T-helper 1 cell treated with Interleukin-12 subunit alpha and Interleukin-12 subunit beta and Interleukin-4 antibody, amounts not matched to agents 30 ng/mL and 1 ng/mL, for 36 hours (primary cell): ENCODE measurements at regions not wholly inside any gene's neighbourhood (a gene's known extent, or its start where the extent isn't known, plus 50 kb on each side); places are given as distances from the start of the nearest gene placed in this dataset.
"Not testable (repeated sequence)": the region's sequence is repeated elsewhere in the genome, so short reads cannot be mapped to it uniquely, and the experiment has no call there.

Experiments used
- intact Hi-C: fragments of 100-400 bp; cut with micrococcal nuclease; formaldehyde crosslinking; loops from one replicate; pipeline ENCODE4 v1.15.1; 2024

DNA sequence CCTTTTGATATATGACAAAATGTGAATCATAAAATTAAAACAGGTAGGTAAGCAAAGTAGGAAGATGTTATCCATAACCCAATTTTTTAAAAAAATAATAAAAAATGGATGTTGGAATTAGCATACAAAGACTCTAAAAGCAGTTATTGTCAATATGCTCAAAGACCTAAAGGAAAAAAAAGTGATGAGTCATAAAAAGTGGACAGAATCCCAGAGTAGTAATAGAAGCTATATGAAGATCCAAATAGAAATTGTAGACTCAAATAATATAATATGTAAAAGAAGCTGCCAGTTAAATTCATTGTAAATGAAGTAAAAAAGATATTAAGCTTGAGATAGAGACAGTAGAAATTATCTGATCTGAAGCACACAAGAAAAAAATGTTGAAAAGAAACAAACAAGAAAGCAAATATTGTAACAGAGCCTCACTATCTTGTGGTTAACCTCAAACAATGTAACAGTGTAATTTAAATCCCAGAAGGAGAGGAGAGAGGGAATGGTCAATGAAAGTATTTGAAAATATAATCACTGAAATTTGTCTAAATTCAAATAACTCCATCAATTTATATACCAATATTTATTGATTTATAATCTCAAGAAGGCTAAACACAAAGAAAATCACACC is 773.4 kb upstream of the RAG2 start:
- intact Hi-C loops = no loop called here

DNA sequence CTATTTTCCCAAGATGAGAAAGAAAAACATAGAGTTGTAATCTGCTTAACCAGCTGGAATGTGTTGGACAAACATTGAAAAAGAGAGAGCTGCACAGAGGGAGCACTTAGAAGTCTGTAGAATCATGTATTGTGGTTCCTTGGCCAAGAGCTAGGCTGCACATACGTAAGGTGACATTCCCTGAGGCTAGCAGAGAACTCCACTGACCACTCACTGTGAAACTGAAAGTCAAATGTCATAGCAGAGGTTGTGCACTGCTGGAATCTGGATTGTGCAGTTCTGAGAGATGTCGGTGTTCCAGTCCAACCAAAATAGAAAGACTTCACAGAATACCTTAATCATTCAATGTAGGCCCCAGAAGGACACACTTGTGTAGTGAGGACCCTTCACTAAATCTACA is 772.8 kb upstream of the RAG2 start:
- intact Hi-C loops = no loop called here

DNA sequence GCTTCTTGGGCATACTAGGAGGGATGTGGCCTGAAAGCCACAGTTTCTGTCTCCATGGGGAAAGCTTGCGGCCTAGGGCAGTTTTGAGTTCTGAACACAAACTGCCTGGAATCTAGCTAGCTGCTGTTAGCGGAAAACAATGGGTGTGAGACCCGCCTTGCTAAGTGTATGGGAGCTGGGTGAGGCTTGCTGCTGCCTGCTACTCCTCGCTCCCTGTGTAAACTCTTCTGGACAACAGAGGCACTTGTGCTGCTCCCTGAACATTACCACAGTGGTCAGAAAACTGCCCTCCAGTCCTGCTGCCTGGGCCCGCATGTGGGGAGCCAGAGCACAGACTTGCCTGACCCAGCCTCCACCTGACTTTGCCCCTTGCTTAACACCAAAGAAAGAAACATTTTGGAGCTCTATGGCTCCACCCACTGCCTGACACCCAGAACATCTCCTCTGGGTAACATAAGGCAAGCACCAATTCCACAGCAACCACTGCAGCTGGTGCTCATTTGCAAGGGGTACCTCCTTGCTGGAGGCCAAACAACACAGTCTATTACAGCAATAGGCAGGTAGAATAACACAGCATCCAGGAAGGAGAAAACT is 766.3 kb upstream of the RAG2 start:
- intact Hi-C loops = no loop called here

DNA sequence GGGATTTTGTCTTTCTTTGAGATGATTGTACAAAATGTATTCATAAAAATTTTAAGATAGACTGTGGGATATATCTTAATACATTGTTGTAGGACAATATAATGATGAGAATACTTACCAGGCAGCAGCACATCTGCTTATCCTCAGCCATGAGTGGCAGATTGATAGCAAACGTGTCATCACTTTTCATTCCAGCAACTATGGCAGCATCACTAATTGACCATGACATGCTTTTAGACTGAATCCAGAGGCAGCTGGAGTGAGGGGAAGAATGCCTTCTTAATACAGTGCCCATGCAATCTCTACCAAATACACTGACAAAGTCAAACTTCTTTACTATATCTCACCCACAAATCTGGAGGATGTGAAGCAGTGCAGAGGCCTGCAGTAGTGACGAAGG is 755.2 kb upstream of the RAG2 start:
- intact Hi-C loops = no loop called here

DNA sequence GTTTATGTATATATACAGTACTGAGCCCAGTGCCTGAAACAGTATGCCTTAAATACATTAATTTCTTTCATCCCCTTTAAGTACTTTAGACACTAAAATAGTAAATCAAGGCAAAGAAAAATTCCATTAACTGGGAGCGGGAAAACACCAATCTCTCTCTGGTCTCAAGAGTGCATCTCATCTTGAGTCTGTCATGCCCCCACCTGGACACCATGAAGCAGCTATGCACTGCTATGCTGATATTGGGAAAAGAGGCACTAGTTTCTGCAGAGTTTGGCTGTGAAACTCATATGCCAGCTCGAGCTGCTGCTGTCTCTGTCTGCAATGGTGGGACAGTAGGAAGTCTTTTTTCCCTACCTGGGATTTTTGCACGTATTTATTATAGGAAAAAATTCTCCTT is 754.4 kb upstream of the RAG2 start:
- intact Hi-C loops = no loop called here

DNA sequence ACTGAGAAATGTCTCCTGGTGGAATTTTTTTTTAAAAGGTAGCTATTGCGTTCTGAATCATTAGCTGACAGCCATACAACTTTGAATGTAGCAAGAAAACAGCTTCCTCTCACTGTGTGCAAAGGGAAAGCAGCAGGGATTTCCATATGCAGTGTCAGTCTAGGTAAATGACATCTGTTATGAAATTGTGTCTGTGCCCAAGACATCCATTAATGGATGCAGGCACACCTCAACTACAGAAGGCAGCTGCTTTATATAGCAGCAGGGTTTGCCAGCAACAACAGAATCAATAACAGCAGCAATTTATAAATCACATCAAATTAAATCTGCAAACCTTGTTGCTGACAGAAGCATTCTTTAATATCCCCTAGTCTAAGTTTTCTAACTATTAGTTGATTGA is 745.3 kb upstream of the RAG2 start:
- intact Hi-C loops = no loop called here

DNA sequence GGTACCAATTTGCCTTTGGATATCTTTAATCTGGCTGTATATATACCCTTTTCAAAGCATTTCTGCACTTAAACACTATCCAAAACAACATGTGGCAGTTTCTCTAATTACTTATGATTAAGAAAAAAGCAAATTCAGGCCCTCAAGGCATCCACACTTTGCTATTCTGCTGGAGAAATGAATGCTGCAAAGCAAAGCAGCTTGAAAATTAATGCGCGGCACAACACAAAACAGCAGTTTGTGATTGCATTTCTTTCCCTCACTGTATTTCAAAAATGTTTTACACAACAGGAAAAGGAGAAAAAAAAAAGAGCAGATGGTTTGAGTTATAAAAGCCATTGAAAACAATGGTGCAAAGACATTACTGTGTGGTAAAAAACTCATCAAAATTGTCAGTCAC is 738.4 kb upstream of the RAG2 start:
- intact Hi-C loops = no loop called here

DNA sequence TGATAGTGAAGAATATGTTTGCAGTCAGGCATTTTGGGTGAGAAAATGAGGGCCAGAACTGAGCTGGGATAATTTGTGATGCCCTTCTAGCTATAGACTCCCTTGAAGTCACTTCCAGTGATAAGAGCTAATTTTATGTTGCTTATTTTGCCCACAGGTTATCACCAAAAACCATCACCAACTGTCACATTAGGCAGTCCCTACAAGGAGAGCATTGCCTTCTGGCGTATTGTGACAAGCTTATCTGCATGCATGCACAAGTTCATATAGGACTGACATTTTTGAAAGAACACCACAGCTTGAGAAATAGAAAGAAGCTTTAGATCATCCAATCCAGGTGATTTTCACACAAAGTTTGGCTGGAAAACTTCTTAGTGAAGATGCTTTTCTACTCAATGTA is 735.3 kb upstream of the RAG2 start:
- intact Hi-C loops = no loop called here

DNA sequence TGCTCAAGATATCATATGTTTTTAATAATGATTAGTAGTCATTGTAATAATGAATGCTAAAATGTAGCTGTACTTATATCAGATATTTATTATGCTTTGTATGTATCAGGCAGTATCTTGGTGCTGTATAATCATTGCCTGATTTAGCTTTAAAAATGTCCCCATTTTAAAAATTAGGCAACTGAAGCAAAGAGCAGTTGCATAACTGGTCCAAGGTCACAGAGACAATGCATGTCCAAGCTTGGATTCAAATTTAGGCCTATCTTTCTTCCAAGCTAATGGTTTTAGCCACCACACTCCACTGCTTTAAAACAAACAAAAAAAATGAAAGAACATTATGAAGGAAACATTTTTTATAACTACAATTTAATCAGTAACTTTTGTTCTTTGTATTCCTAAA is 725.8 kb upstream of the RAG2 start:
- intact Hi-C loops = no loop called here

DNA sequence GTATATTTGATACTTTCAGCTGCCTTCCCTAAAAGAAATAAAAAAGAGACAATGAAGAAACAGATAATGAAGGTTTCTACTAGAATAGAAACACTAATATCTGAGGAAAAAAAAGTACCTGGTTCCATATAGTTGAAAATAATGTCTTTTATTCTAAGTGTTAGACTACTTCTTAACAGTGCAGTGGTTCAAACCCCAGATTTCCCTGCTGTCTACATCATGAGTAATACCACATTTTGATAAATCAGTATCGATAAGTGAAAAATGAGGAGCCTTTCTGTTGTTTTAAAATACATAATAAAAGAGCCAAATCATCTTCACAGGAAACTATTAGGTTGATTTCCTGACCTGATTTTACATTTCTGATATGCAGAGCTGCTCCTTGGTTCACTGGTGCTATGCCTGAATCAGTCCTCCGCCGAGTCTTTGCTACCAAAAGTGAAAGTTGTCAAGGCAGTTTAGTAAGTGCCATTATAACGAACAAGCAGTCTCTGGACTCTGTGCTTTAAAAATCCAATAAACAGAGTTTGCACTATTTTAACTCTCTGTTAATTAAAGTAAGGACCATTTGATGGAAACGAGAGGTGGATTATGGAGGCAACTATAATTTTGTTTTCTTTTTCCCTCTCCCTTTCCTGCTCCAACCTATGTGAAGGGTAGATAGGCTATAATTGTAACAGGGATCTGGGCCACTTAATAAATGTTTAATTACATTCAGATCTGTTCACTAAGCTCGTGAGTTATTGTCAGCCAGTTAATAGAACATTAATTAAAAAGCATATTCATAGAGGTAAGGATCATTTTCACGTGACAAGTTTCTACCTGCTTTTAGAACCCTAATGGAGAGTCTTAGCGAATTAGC is 724.5 kb upstream of the RAG2 start:
- intact Hi-C loops = no loop called here

DNA sequence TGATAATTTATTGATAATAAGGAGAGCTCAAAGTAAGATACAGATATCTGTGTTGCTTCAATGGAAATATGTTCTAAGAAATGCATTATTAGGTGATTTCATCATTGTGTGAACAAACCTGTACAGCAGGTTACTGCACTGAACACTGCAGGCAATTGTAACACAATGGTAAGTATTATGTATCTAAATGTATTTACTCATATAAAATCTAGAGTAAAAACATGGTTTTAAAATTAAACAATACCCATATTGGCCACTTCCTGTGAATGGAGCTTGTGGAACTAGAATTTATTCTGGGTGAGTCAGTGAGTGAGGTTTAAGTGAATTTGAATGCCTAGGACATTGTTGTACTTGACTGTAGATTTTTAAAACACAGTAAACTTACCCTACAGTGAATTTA is 722.9 kb upstream of the RAG2 start:
- intact Hi-C loops = no loop called here

DNA sequence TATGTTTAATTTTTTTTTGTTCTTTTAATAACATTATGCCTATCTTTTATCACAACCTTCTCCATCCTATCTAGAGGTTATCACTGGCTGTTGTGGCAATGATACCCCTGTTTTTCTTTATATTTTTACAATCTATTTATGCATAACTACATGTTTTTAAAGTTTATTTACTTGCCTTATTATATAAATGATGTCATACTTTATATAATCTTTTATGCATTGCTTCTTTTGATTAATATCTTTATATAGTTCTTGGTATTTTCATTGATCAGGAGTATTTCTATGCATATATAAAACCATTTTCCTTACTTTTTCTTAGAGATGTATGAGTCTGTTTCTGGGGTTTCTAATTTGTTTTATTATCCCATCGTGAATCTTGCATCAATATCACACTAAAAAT is 719.8 kb upstream of the RAG2 start:
- intact Hi-C loops = no loop called here

DNA sequence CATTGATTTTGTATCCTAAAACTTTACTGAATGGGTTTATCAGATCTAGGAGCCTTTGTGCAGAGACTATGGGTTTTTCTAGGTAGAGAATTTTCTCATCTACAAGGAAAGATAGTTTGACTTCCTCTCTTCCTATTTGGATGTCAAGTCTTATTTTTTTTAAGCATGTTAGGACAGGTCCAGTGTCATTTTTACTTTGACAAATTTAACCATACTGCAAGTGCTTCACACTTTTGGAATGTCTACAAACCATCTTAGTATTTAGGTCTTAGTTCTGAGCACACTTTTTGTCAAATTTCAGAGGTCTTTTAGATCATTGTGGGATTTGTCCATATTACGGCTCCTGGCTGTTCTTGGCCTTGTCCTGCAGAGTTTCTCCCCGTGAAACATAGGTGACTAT is 715.2 kb upstream of the RAG2 start:
- intact Hi-C loops = no loop called here

DNA sequence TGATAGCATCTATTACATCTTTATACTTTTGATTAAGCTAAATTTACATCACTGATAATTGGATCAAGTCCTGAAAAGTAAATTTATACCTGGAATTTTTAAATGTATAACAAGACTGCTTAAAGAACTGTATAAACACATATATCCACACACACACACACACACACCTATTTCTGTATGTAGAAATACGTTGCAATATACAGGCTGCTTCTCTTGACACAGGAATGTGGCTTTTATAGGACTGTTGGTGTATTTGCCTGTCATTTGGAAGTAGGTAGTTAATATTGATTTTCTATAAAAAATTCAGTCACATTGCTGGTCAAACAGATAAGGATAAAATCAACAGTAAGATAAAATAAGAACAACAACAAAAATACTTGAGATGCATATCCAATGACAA is 708.5 kb upstream of the RAG2 start:
- intact Hi-C loops = no loop called here

DNA sequence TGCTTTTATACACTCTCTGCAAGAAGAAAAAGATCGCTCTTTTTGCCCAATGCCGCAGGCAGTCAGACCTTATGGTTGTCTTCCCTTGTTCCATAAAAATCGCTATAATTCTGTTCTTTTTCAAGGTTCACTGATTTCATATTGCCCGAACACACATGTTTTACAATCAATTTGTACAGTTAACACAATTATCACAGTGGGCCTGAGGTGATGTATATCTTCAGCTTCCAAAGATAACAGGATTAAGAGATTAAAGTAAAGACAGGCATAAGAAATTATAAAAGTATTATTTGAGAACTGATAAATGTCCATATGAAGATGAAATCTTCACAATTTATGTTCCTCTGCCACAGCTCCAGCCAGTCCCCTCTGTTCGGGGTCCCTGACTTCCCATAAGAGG is 703.4 kb upstream of the RAG2 start:
- intact Hi-C loops = not testable (repeated sequence)

DNA sequence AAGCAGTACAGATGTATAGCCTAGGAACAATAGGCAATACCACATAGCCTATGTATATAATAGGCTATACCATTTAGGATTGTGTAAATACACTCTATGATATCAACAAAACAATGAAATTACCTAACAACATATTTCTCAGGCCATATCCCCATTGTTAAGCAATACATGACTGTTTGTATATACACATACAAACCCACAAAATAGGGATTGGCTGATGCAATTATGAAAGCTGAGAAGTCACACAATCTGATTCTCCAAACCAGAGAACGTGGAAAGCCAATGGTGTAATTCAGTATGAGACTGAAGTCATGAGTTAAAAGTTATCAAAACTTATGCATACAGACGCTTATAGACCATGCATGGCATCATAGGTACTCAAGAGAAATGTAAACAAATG is 700.1 kb upstream of the RAG2 start:
- intact Hi-C loops = no loop called here

DNA sequence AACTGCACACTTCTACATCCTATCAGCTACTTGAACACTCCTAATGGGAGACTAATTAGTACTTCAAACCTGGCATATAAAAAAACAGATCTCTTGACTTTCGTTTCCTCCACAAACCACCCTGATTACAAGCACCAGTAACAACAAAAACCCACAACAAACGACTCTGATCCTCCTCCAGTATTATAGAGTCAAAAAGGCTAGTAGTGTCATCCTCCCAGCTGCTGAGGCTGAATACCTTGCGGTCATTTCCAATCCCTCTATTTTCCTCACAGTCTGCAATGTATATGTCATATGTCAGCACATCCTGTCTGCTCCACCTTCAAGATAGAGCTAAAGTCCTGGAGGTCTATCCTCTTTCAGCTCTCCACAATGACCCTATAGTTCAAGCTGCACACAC is 688.9 kb upstream of the RAG2 start:
- intact Hi-C loops = no loop called here

DNA sequence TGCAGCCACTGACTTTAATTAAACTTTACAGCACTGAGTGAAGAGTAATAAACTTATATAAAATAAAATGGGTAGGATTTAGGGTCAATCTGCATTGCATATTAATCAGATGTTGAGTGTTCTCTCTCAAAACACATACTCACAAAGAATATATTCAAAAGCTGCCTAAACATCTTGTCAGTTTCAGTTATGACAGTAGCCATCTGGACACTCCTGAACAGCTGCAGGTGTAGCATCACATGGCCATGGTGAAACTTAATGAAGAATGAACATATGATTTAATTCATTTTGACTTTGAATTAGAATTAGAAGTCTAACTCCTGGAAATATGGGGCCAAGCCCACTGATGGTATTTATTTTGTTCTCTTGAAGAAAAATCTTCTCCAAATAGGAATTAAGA is 684.3 kb upstream of the RAG2 start:
- intact Hi-C loops = no loop called here

DNA sequence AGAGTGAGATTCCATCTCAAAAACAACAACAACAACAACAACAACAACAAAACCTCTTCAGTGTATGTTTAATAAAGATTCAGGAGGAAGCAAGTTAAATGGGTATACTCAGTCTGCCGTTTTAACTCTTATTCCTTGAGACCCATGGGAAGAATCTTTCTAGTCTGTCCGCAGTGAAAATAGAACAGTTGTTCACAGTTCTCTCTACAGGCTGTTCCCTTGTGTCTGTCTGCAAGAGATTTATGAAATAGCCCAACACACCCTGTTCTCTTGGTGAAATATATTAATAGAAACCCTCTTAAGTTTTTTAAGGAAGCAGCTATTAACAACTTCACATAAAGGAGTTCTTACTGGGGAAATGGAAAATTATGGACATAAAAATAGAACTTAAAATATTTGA is 682.2 kb upstream of the RAG2 start:
- intact Hi-C loops = no loop called here

DNA sequence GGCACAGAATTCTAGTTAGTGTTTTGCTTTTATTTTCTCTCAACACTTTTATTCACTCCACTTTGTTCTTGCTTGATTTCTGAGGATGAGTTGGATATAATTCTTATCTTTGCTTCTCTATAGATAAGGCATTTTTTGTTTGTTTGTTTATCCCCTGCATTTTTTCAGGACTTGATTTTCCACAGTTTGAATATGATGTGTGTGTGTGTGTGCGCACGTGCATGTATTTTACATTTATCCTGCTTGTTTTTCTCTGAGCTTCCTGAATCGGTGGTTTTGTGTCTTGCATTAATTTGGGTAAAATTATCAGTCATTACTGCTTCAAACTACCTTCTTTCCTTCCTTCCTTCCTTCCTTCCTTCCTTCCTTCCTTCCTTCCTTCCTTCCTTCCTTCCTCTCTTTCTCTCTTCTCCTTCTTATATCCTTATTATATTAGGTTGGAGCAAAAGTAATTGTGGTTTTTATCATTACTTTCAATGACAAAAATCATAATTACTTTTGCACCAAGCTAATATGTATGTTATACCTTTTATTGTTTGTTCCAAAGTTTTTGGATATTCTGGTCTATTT is 679.9 kb upstream of the RAG2 start:
- intact Hi-C loops = loop anchor here (10.0 kb wide), 1 partner anchor 63 kb away; no protein-coding TSS in a partner anchor

DNA sequence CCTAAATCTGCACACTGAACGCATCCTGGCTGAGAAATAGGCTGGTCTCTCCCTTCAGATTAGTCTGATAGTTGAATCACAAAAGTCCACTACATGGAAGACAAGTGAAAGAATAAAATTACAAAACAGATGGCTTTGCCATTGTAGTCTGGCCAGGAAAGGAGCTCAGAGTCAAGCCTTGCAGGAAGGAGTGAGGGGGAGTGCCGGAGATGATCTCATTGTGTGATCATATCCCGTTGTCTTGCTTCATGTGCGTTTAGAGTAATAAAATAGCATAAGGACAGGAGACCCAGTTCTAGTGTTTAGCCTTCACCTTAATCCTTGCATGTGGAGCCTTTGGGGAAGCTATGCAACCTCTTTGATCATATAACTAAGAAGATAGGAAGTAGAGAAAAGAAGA is 666.7 kb upstream of the RAG2 start:
- intact Hi-C loops = no loop called here

DNA sequence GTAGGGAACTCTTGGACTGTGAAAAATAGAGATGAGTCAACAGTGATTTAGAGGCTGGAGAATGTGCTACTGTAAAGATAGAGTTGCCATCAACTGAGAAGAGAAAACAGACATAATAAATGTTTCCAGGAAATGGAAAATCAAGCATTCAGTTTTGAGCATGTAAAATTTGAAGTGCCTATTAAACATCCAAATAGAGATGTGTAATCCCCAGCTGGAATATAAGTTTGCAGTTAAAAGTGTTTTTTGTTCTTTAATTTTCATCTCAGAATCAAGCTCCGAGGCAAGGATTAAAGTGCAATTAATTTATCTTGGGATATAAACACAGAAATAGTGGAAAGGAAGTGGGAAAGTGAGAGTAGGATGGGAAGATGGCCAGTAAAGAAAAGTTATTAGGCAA is 666.0 kb upstream of the RAG2 start:
- intact Hi-C loops = no loop called here
